Stimulated activated naive B cell treated with anti-CD40 and anti-IgM and Interleukin-4, amounts not matched to agents 10 μg/mL and 1 μg/mL and 100 μg/mL, for 72 hours (primary cell): ENCODE measurements at regions not wholly inside any gene's neighbourhood (a gene's known extent, or its start where the extent isn't known, plus 50 kb on each side); places are given as distances from the start of the nearest gene placed in this dataset.

Experiments used
- ATAC-seq, 2 donors: fragments of 150-1000 bp; cut with Tn5 transposase; replicated peaks; 2 replicates each; pipeline ENCODE4 v1.10.0; 2021; ENCODE audit warnings: moderate library complexity in 1 of 2
- DNase-seq: peaks from one replicate; pipeline ENCODE4 v3.0.0; 2021
- H3K27ac Mint-ChIP-seq: one replicate; pipeline ENCODE4 v1.8.0; 2022; ENCODE audit warnings: mild to moderate bottlenecking, mixed read lengths
- H3K27me3 Mint-ChIP-seq, 2 donors: one replicate each; pipeline ENCODE4 v1.8.0; 2022; ENCODE audit warnings: mixed read lengths in 2 of 2
- H3K36me3 Mint-ChIP-seq, 2 donors: one replicate each; pipeline ENCODE4 v1.8.0; 2022; ENCODE audit warnings: mixed read lengths in 2 of 2, mild to moderate bottlenecking in 1 of 2
- H3K4me1 Mint-ChIP-seq, 2 donors: one replicate each; pipeline ENCODE4 v1.8.0; 2022; ENCODE audit warnings: mixed read lengths in 2 of 2, mild to moderate bottlenecking in 1 of 2
- H3K4me3 Mint-ChIP-seq, 2 donors: one replicate each; pipeline ENCODE4 v1.8.0; 2022; ENCODE audit warnings: mild to moderate bottlenecking in 2 of 2, mixed read lengths in 2 of 2, moderate library complexity in 1 of 2
- H3K9me3 Mint-ChIP-seq, 2 donors: one replicate each; pipeline ENCODE4 v1.8.0; 2022; ENCODE audit warnings: mixed read lengths in 2 of 2, mild to moderate bottlenecking in 1 of 2

- Mint-ChIP-seq H3K27me3 (no peaks in the 10 kb centered on the region), H3K4me1 (no peaks in the 10 kb centered on the region), H3K27ac (no peak overlapping the region), H3K36me3 (no peaks in the 10 kb centered on the region), H3K4me3 (no peak overlapping the region), H3K9me3 (peaks cover 4 to 9% of the 10 kb centered on the region in 2 donors)
- ATAC-seq (no peak), DNase-seq (no peak)
These were observed 576.5 kb upstream of the ANO3 start for GRCh38 chr11:25755381-25755780.

- Mint-ChIP-seq H3K36me3 (no peaks in the 10 kb centered on the region), H3K4me3 (no peak overlapping the region)
- DNase-seq, result no peak
These were observed 575.9 kb upstream of the ANO3 start for GRCh38 chr11:25755918-25756584.

GRCh38 chr11:25758145-25758661 lies 573.7 kb upstream of the ANO3 start:
- Mint-ChIP-seq H3K4me1 (no peaks in the 10 kb centered on the region), H3K27me3 (no peaks in the 10 kb centered on the region), H3K36me3 (no peaks in the 10 kb centered on the region), H3K27ac (no peak overlapping the region), H3K9me3 (peaks cover 11% of the 10 kb centered on the region in 2 donors), H3K4me3 (no peak overlapping the region)
- DNase-seq (no peak), ATAC-seq (no peak)

More at GRCh38 chr11:25755918-25756584, 575.9 kb upstream of the ANO3 start:
- H3K4me1 Mint-ChIP-seq, result no peaks in the 10 kb centered on the region
- peaks cover 8 to 11% of the 10 kb centered on the region in 2 donors for H3K9me3 Mint-ChIP-seq
- H3K27me3 Mint-ChIP-seq, result no peaks in the 10 kb centered on the region
- H3K27ac Mint-ChIP-seq, result no peak overlapping the region
- no peak for ATAC-seq

- Mint-ChIP-seq H3K27me3 (no peaks in the 10 kb centered on the region), H3K4me1 (no peaks in the 10 kb centered on the region), H3K9me3 (peaks cover 0 to 8% of the 10 kb centered on the region in 2 donors), H3K4me3 (no peak overlapping the region), H3K36me3 (no peaks in the 10 kb centered on the region), H3K27ac (no peak overlapping the region)
- no peak for DNase-seq
- no peak for ATAC-seq
These were observed 565.5 kb upstream of the ANO3 start for GRCh38 chr11:25766332-25767015.

GRCh38 chr11:25769287-25769686 lies 562.6 kb upstream of the ANO3 start:
- DNase-seq, result no peak
- no peak for ATAC-seq
- Mint-ChIP-seq H3K36me3 (no peaks in the 10 kb centered on the region), H3K4me1 (no peaks in the 10 kb centered on the region), H3K27me3 (no peaks in the 10 kb centered on the region), H3K27ac (no peak overlapping the region), H3K4me3 (no peak overlapping the region), H3K9me3 (peaks cover 0 to 1% of the 10 kb centered on the region in 2 donors)

GRCh38 chr11:25771605-25772004 lies 560.3 kb upstream of the ANO3 start:
- H3K4me3 Mint-ChIP-seq, result no peak overlapping the region
- no peaks in the 10 kb centered on the region for H3K27me3 Mint-ChIP-seq
- no peaks in the 10 kb centered on the region for H3K9me3 Mint-ChIP-seq
- no peak overlapping the region for H3K27ac Mint-ChIP-seq
- DNase-seq (no peak), ATAC-seq (no peak)
- no peaks in the 10 kb centered on the region for H3K4me1 Mint-ChIP-seq
- no peaks in the 10 kb centered on the region for H3K36me3 Mint-ChIP-seq

GRCh38 chr11:25775603-25776002 lies 556.3 kb upstream of the ANO3 start:
- H3K27me3 Mint-ChIP-seq, result no peaks in the 10 kb centered on the region
- no peaks in the 10 kb centered on the region for H3K36me3 Mint-ChIP-seq
- ATAC-seq, result no peak
- DNase-seq, result no peak
- H3K27ac Mint-ChIP-seq, result no peak overlapping the region
- no peaks in the 10 kb centered on the region for H3K4me1 Mint-ChIP-seq
- H3K9me3 Mint-ChIP-seq, result no peaks in the 10 kb centered on the region
- H3K4me3 Mint-ChIP-seq, result no peak overlapping the region

GRCh38 chr11:25776238-25776637 lies 555.7 kb upstream of the ANO3 start:
- Mint-ChIP-seq H3K9me3 (no peaks in the 10 kb centered on the region), H3K36me3 (no peaks in the 10 kb centered on the region), H3K27me3 (no peaks in the 10 kb centered on the region), H3K27ac (no peak overlapping the region), H3K4me1 (no peaks in the 10 kb centered on the region), H3K4me3 (no peak overlapping the region)
- DNase-seq (no peak), ATAC-seq (no peak)

- no peak for ATAC-seq
- Mint-ChIP-seq H3K27me3 (no peaks in the 10 kb centered on the region), H3K4me3 (no peak overlapping the region), H3K36me3 (no peaks in the 10 kb centered on the region), H3K9me3 (no peaks in the 10 kb centered on the region), H3K4me1 (no peaks in the 10 kb centered on the region), H3K27ac (no peak overlapping the region)
- DNase-seq, result no peak
These were observed 554.6 kb upstream of the ANO3 start for GRCh38 chr11:25777343-25777742.

GRCh38 chr11:25779033-25779432 lies 552.9 kb upstream of the ANO3 start:
- Mint-ChIP-seq H3K4me3 (no peak overlapping the region), H3K27ac (no peak overlapping the region), H3K36me3 (no peaks in the 10 kb centered on the region), H3K27me3 (no peaks in the 10 kb centered on the region), H3K4me1 (no peaks in the 10 kb centered on the region), H3K9me3 (peaks cover 0 to 2% of the 10 kb centered on the region in 2 donors)
- DNase-seq, result no peak
- no peak for ATAC-seq

GRCh38 chr11:25787416-25787815 lies 544.5 kb upstream of the ANO3 start:
- no peaks in the 10 kb centered on the region for H3K36me3 Mint-ChIP-seq
- H3K9me3 Mint-ChIP-seq, result peaks cover 0 to 2% of the 10 kb centered on the region in 2 donors
- H3K4me3 Mint-ChIP-seq, result no peak overlapping the region
- DNase-seq (no peak), ATAC-seq (no peak)
- H3K4me1 Mint-ChIP-seq, result no peaks in the 10 kb centered on the region
- H3K27me3 Mint-ChIP-seq, result no peaks in the 10 kb centered on the region
- no peak overlapping the region for H3K27ac Mint-ChIP-seq

GRCh38 chr11:25790396-25790795 lies 541.5 kb upstream of the ANO3 start:
- H3K27me3 Mint-ChIP-seq, result no peaks in the 10 kb centered on the region
- no peak overlapping the region for H3K27ac Mint-ChIP-seq

GRCh38 chr11:25793637-25794036 lies 538.3 kb upstream of the ANO3 start:
- Mint-ChIP-seq H3K36me3 (no peaks in the 10 kb centered on the region), H3K9me3 (no peaks in the 10 kb centered on the region), H3K27ac (no peak overlapping the region), H3K27me3 (no peaks in the 10 kb centered on the region), H3K4me1 (no peaks in the 10 kb centered on the region), H3K4me3 (no peak overlapping the region)
- ATAC-seq (peak in 1 of 2 donors; percentile 21), DNase-seq (no peak)

More at GRCh38 chr11:25790396-25790795, 541.5 kb upstream of the ANO3 start:
- ATAC-seq (no peak), DNase-seq (no peak)
- Mint-ChIP-seq H3K4me1 (no peaks in the 10 kb centered on the region), H3K9me3 (no peaks in the 10 kb centered on the region), H3K4me3 (no peak overlapping the region), H3K36me3 (no peaks in the 10 kb centered on the region)

- DNase-seq (no peak), ATAC-seq (peak in 1 of 2 donors; percentile 7)
- Mint-ChIP-seq H3K4me1 (no peaks in the 10 kb centered on the region), H3K27me3 (no peaks in the 10 kb centered on the region), H3K27ac (no peak overlapping the region), H3K4me3 (no peak overlapping the region), H3K36me3 (no peaks in the 10 kb centered on the region), H3K9me3 (no peaks in the 10 kb centered on the region)
These were observed 537.1 kb upstream of the ANO3 start for GRCh38 chr11:25794804-25795203.

- ATAC-seq (no peak), DNase-seq (no peak)
- no peaks in the 10 kb centered on the region for H3K4me1 Mint-ChIP-seq
- no peak overlapping the region for H3K27ac Mint-ChIP-seq
- H3K27me3 Mint-ChIP-seq, result no peaks in the 10 kb centered on the region
- peaks cover 2 to 3% of the 10 kb centered on the region in 2 donors for H3K9me3 Mint-ChIP-seq
- no peak overlapping the region for H3K4me3 Mint-ChIP-seq
- H3K36me3 Mint-ChIP-seq, result no peaks in the 10 kb centered on the region
These were observed 515.5 kb upstream of the ANO3 start for GRCh38 chr11:25816411-25816810.
